HL-60 (cell line): ENCODE measurements at regions not wholly inside any gene's neighbourhood (a gene's known extent, or its start where the extent isn't known, plus 50 kb on each side); places are given as distances from the start of the nearest gene placed in this dataset.

Experiments used
- GABPA ChIP-seq: IDR thresholded peaks from 2 replicates; pipeline ENCODE4 v1.6.1; 2012; ENCODE audit warnings: low read depth
- POLR2AphosphoS5 ChIP-seq: IDR thresholded peaks from 2 replicates; pipeline ENCODE4 v1.6.1; 2012; ENCODE audit warnings: low read depth
- TF ChIP-seq, protein P1 (sequence below): IDR thresholded peaks from one replicate; pipeline ENCODE4 v1.5.1; 2011; ENCODE audit warnings: low read length, control low read depth, inconsistent platforms; ENCODE audit not compliant: insufficient read depth

DNA sequence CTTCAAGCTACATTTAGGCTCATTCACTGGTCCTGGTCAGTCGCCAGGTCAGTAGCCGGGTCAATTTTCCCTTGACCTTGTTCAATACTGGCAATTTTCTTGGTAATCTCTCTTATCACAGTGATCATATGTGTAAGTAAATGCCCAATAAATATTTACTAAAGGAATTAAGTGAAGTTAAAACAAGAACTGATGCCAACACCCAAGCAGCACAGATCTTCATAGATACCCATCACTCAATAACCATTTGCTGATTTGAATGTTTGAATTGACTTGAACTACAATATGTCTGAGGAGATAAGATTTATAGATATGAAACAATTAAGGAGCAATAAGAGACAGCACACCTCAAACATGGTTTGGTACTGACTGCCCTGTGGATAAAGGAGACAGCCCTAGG is 100.8 kb upstream of the PREP start:
- TF ChIP-seq, protein P1, sequence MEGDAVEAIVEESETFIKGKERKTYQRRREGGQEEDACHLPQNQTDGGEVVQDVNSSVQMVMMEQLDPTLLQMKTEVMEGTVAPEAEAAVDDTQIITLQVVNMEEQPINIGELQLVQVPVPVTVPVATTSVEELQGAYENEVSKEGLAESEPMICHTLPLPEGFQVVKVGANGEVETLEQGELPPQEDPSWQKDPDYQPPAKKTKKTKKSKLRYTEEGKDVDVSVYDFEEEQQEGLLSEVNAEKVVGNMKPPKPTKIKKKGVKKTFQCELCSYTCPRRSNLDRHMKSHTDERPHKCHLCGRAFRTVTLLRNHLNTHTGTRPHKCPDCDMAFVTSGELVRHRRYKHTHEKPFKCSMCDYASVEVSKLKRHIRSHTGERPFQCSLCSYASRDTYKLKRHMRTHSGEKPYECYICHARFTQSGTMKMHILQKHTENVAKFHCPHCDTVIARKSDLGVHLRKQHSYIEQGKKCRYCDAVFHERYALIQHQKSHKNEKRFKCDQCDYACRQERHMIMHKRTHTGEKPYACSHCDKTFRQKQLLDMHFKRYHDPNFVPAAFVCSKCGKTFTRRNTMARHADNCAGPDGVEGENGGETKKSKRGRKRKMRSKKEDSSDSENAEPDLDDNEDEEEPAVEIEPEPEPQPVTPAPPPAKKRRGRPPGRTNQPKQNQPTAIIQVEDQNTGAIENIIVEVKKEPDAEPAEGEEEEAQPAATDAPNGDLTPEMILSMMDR = no peak
- TF ChIP-seq GABPA (no peak), POLR2AphosphoS5 (no peak)
